ENCODE measurements at regions not wholly inside any gene's neighbourhood (a gene's known extent, or its start where the extent isn't known, plus 50 kb on each side); places are given as distances from the start of the nearest gene placed in this dataset.

GRCh38 chr2:238563551-238563950, 136.8 kb downstream of the ASB1 start:
- TF ChIP-seq EZH2 (IDR thresholded peaks at IDR 0.05; ENCODE audit: borderline replicate concordance, low read depth, low read length, severe bottlenecking): no peak
- TF ChIP-seq, protein P1, sequence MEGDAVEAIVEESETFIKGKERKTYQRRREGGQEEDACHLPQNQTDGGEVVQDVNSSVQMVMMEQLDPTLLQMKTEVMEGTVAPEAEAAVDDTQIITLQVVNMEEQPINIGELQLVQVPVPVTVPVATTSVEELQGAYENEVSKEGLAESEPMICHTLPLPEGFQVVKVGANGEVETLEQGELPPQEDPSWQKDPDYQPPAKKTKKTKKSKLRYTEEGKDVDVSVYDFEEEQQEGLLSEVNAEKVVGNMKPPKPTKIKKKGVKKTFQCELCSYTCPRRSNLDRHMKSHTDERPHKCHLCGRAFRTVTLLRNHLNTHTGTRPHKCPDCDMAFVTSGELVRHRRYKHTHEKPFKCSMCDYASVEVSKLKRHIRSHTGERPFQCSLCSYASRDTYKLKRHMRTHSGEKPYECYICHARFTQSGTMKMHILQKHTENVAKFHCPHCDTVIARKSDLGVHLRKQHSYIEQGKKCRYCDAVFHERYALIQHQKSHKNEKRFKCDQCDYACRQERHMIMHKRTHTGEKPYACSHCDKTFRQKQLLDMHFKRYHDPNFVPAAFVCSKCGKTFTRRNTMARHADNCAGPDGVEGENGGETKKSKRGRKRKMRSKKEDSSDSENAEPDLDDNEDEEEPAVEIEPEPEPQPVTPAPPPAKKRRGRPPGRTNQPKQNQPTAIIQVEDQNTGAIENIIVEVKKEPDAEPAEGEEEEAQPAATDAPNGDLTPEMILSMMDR (IDR thresholded peaks at IDR 0.05; ENCODE audit: borderline replicate concordance, extremely low read depth, low read length, poor library complexity, severe bottlenecking): no peak

All from DND-41 (cell line).